HUES48 (cell line): ENCODE measurements at regions not wholly inside any gene's neighbourhood (a gene's known extent, or its start where the extent isn't known, plus 50 kb on each side); places are given as distances from the start of the nearest gene placed in this dataset.

Experiments
- H3K27ac ChIP-seq: one replicate; pipeline ENCODE4 v1.7.0; 2013; ENCODE audit warnings: low read depth, low read length, inconsistent platforms
- H3K27me3 ChIP-seq: 2 replicates; pipeline ENCODE4 v1.6.1; 2013; ENCODE audit warnings: mild to moderate bottlenecking, low read length; ENCODE audit not compliant: control insufficient read depth, insufficient read depth
- H3K36me3 ChIP-seq: 2 replicates; pipeline ENCODE4 v1.6.1; 2013; ENCODE audit warnings: low read length; ENCODE audit not compliant: control insufficient read depth, insufficient read depth
- H3K4me1 ChIP-seq: 2 replicates; pipeline ENCODE4 v1.6.1; 2013; ENCODE audit warnings: mild to moderate bottlenecking, low read length; ENCODE audit not compliant: control insufficient read depth, insufficient read depth
- H3K4me3 ChIP-seq: 2 replicates; pipeline ENCODE4 v1.5.1; 2013; ENCODE audit warnings: mild to moderate bottlenecking, low read depth, low read length
- H3K9ac ChIP-seq: 2 replicates; pipeline ENCODE4 v1.6.1; 2013; ENCODE audit warnings: mild to moderate bottlenecking, low read depth, low read length, moderate library complexity
- H3K9me3 ChIP-seq: 2 replicates; pipeline ENCODE4 v1.6.1; 2013; ENCODE audit warnings: low read length; ENCODE audit not compliant: control insufficient read depth, insufficient read depth

- Histone ChIP-seq H3K9ac (no peak overlapping the region), H3K27me3 (no peaks in the 10 kb centered on the region), H3K4me1 (no peaks in the 10 kb centered on the region), H3K4me3 (no peak overlapping the region), H3K36me3 (no peaks in the 10 kb centered on the region), H3K9me3 (no peaks in the 10 kb centered on the region), H3K27ac (no peak overlapping the region)
These were observed 229.1 kb downstream of the AUH start for GRCh38 chr9:91132576-91133073.

GRCh38 chr9:91134608-91135007 is 227.1 kb downstream of the AUH start:
- H3K9me3 ChIP-seq: no peaks in the 10 kb centered on the region
- H3K9ac ChIP-seq: no peak overlapping the region
- H3K36me3 ChIP-seq: no peaks in the 10 kb centered on the region
- H3K27ac ChIP-seq: no peak overlapping the region
- H3K4me3 ChIP-seq: no peak overlapping the region
- no peaks in the 10 kb centered on the region for H3K27me3 ChIP-seq
- no peaks in the 10 kb centered on the region for H3K4me1 ChIP-seq

GRCh38 chr9:91137391-91137790 is 224.3 kb downstream of the AUH start:
- Histone ChIP-seq H3K27ac (no peak overlapping the region), H3K27me3 (no peaks in the 10 kb centered on the region), H3K9me3 (no peaks in the 10 kb centered on the region)

GRCh38 chr9:91138760-91139159 is 223.0 kb downstream of the AUH start:
- H3K9ac ChIP-seq: no peak overlapping the region
- H3K27ac ChIP-seq: no peak overlapping the region
- H3K27me3 ChIP-seq: no peaks in the 10 kb centered on the region
- peaks cover 8% of the 10 kb centered on the region; the same call in 1 of the 2 replicates for H3K4me1 ChIP-seq
- H3K4me3 ChIP-seq: no peak overlapping the region
- H3K36me3 ChIP-seq: no peaks in the 10 kb centered on the region
- no peaks in the 10 kb centered on the region for H3K9me3 ChIP-seq

More at GRCh38 chr9:91137391-91137790, 224.3 kb downstream of the AUH start:
- Histone ChIP-seq H3K4me3 (no peak overlapping the region), H3K9ac (no peak overlapping the region), H3K4me1 (peaks cover 8% of the 10 kb centered on the region; the same call in 1 of the 2 replicates), H3K36me3 (no peaks in the 10 kb centered on the region)

GRCh38 chr9:91141407-91141965 is 220.2 kb downstream of the AUH start:
- H3K9ac ChIP-seq: no peak overlapping the region
- no peaks in the 10 kb centered on the region for H3K27me3 ChIP-seq
- no peaks in the 10 kb centered on the region for H3K9me3 ChIP-seq
- H3K4me1 ChIP-seq: peaks cover 10% of the 10 kb centered on the region
- H3K4me3 ChIP-seq: no peak overlapping the region
- H3K27ac ChIP-seq: no peak overlapping the region
- H3K36me3 ChIP-seq: no peaks in the 10 kb centered on the region

- H3K4me3 ChIP-seq: no peak overlapping the region
- peaks cover 27% of the 10 kb centered on the region for H3K4me1 ChIP-seq
- H3K9me3 ChIP-seq: no peaks in the 10 kb centered on the region
- no peak overlapping the region for H3K9ac ChIP-seq
- no peaks in the 10 kb centered on the region for H3K27me3 ChIP-seq
- H3K27ac ChIP-seq: no peak overlapping the region
- no peaks in the 10 kb centered on the region for H3K36me3 ChIP-seq
These were observed 218.6 kb downstream of the AUH start for GRCh38 chr9:91143162-91143561.

- Histone ChIP-seq H3K4me3 (no peak overlapping the region), H3K4me1 (peaks cover 32% of the 10 kb centered on the region), H3K27me3 (no peaks in the 10 kb centered on the region), H3K36me3 (no peaks in the 10 kb centered on the region), H3K9ac (no peak overlapping the region), H3K9me3 (no peaks in the 10 kb centered on the region), H3K27ac (no peak overlapping the region)
These were observed 218.1 kb downstream of the AUH start for GRCh38 chr9:91143642-91144041.

GRCh38 chr9:91144769-91145168 is 216.9 kb downstream of the AUH start:
- Histone ChIP-seq H3K27me3 (no peaks in the 10 kb centered on the region), H3K9me3 (0 out of 2 replicates have a peak, but pooled peaks cover 3% of the 10 kb centered on the region), H3K4me1 (peaks cover 32% of the 10 kb centered on the region), H3K4me3 (no peak overlapping the region), H3K27ac (no peak overlapping the region), H3K36me3 (no peaks in the 10 kb centered on the region), H3K9ac (no peak overlapping the region)

- no peak overlapping the region for H3K27ac ChIP-seq
- peaks cover 32% of the 10 kb centered on the region for H3K4me1 ChIP-seq
- no peak overlapping the region for H3K4me3 ChIP-seq
- no peak overlapping the region for H3K9ac ChIP-seq
- no peaks in the 10 kb centered on the region for H3K36me3 ChIP-seq
- peaks cover 3% of the 10 kb centered on the region; the same call in 1 of the 2 replicates for H3K9me3 ChIP-seq
- no peaks in the 10 kb centered on the region for H3K27me3 ChIP-seq
These were observed 216.2 kb downstream of the AUH start for GRCh38 chr9:91145496-91145895.

GRCh38 chr9:91146391-91147019 is 215.2 kb downstream of the AUH start:
- Histone ChIP-seq H3K9me3 (peaks cover 3% of the 10 kb centered on the region; the same call in 1 of the 2 replicates), H3K9ac (no peak overlapping the region), H3K4me1 (peaks cover 32% of the 10 kb centered on the region), H3K27ac (no peak overlapping the region), H3K4me3 (no peak overlapping the region), H3K36me3 (no peaks in the 10 kb centered on the region), H3K27me3 (no peaks in the 10 kb centered on the region)

GRCh38 chr9:91147079-91147708 is 214.5 kb downstream of the AUH start:
- Histone ChIP-seq H3K4me3 (no peak overlapping the region), H3K4me1 (peaks cover 26% of the 10 kb centered on the region), H3K36me3 (no peaks in the 10 kb centered on the region), H3K9me3 (peaks cover 7% of the 10 kb centered on the region; the same call in 1 of the 2 replicates), H3K27ac (no peak overlapping the region), H3K9ac (no peak overlapping the region), H3K27me3 (no peaks in the 10 kb centered on the region)
